H1 (cell line): ENCODE measurements at regions not wholly inside any gene's neighbourhood (a gene's known extent, or its start where the extent isn't known, plus 50 kb on each side); places are given as distances from the start of the nearest gene placed in this dataset.

Experiments used
- CTCF ChIA-PET: fragments of 300-600 bp; sonication (Branson Sonifier 250); formaldehyde crosslinking; loops from one replicate; lab custom pipeline; 2021; ENCODE audit not compliant: partially characterized antibody; lab: Charles Lee
- POLR2A ChIA-PET: fragments of 300-600 bp; sonication (Branson Sonifier 250); formaldehyde crosslinking; loops from one replicate; lab custom pipeline; 2021; ENCODE audit warnings: inconsistent platforms; ENCODE audit not compliant: partially characterized antibody; lab: Charles Lee
- DNase-seq, 2 experiments: peaks; one replicate each; pipeline versions ENCODE4 v3.0.0 to v3.0.0-alpha.2; 2010 to 2022; ENCODE audit warnings: low spot score in 2 of 2, low read depth in 1 of 2, mixed read lengths in 1 of 2
- FAIRE-seq: peaks from 2 replicates; lab custom pipeline; 2011; peaks lifted over from hg19 to GRCh38; lab: Jason Lieb, UNC
- H2AFZ ChIP-seq: 2 replicates; pipeline ENCODE4 v1.8.1; 2012; ENCODE audit warnings: low read length, inconsistent platforms
- H2AK5ac ChIP-seq: 2 replicates; pipeline ENCODE4 v1.6.1; 2013; ENCODE audit warnings: low read depth, low read length
- H2BK120ac ChIP-seq: replicated peaks from 2 replicates; pipeline ENCODE3; 2013; ENCODE audit warnings: low read depth, low read length, inconsistent platforms
- H2BK12ac ChIP-seq: 2 replicates; pipeline ENCODE4 v1.6.1; 2013; ENCODE audit warnings: low read depth, low read length
- H2BK15ac ChIP-seq: 2 replicates; pipeline ENCODE4 v1.6.1; 2013; ENCODE audit warnings: low read length
- H2BK20ac ChIP-seq: 2 replicates; pipeline ENCODE4 v1.6.1; 2013; ENCODE audit warnings: low read length
- H2BK5ac ChIP-seq: 2 replicates; pipeline ENCODE4 v1.6.1; 2013; ENCODE audit warnings: low read depth, low read length
- H3K14ac ChIP-seq: 2 replicates; pipeline ENCODE4 v1.6.1; 2013; ENCODE audit warnings: inconsistent platforms; ENCODE audit not compliant: insufficient read length
- H3K18ac ChIP-seq: 2 replicates; pipeline ENCODE4 v1.6.1; 2013; ENCODE audit warnings: low read length; ENCODE audit errors: extremely low read depth
- H3K23ac ChIP-seq: 2 replicates; pipeline ENCODE4 v1.6.1; 2013; ENCODE audit warnings: inconsistent platforms; ENCODE audit not compliant: insufficient read length
- H3K23me2 ChIP-seq: 2 replicates; pipeline ENCODE4 v1.6.1; 2013; ENCODE audit warnings: low read depth, low read length
- H3K27ac ChIP-seq: 2 replicates; pipeline ENCODE4 v1.6.1; 2011; ENCODE audit warnings: low read depth, low read length, inconsistent platforms
- H3K27me3 ChIP-seq, 4 experiments: replicated peaks in 1 of 4; 1 replicate in 1 of 4; 2 replicates in 3 of 4; pipeline versions ENCODE4 v1.6.1 to v1.8.1; 2011 to 2013; ENCODE audit warnings: low read length in 3 of 4, mild to moderate bottlenecking in 3 of 4, inconsistent platforms in 2 of 4, mixed read lengths in 2 of 4, moderate library complexity in 1 of 4; ENCODE audit not compliant: control insufficient read depth in 3 of 4, insufficient read depth in 3 of 4; ENCODE audit errors: extremely low read depth in 1 of 4
- H3K36me3 ChIP-seq, 4 experiments: 2 replicates each; pipeline versions ENCODE4 v1.6.1 to v1.8.1; 2011 to 2013; ENCODE audit warnings: mild to moderate bottlenecking in 4 of 4, low read length in 3 of 4, moderate library complexity in 2 of 4, control low read depth in 1 of 4, inconsistent platforms in 1 of 4; ENCODE audit not compliant: insufficient read depth in 4 of 4, control insufficient read depth in 2 of 4
- H3K4ac ChIP-seq: replicated peaks from 2 replicates; pipeline ENCODE3; 2013; ENCODE audit warnings: low read length, low read depth, mixed read lengths, inconsistent platforms; ENCODE audit not compliant: insufficient read length
- H3K4me1 ChIP-seq, 4 experiments: replicated peaks in 1 of 4; 1 replicate in 1 of 4; 2 replicates in 3 of 4; pipeline versions ENCODE4 v1.6.1 to v1.8.1; 2011 to 2013; ENCODE audit warnings: low read length in 3 of 4, inconsistent platforms in 2 of 4, mixed read lengths in 1 of 4; ENCODE audit not compliant: insufficient read depth in 4 of 4, control insufficient read depth in 3 of 4
- H3K4me2 ChIP-seq, 2 experiments: 2 replicates each; pipeline versions ENCODE4 v1.6.1 to v1.8.1; 2011 to 2013; ENCODE audit warnings: low read depth in 2 of 2, low read length in 2 of 2, control low read depth in 1 of 2, inconsistent platforms in 1 of 2, mild to moderate bottlenecking in 1 of 2; ENCODE audit not compliant: insufficient read depth in 1 of 2
- H3K4me3 ChIP-seq, 4 experiments: fragments of 200-600, 300-600 bp in 1 of 4; sonication (generic), shearing (Covaris generic), sonication (Bioruptor Twin) in 1 of 4; 2 replicates each; pipeline versions ENCODE4 v1.5.1 to v1.8.1; 2011 to 2016; ENCODE audit warnings: low read length in 4 of 4, low read depth in 3 of 4, control low read depth in 2 of 4, inconsistent platforms in 2 of 4, mild to moderate bottlenecking in 2 of 4, mixed read lengths in 1 of 4, moderate library complexity in 1 of 4; ENCODE audit not compliant: insufficient read depth in 2 of 4; ENCODE audit errors: extremely low read depth in 1 of 4
- H3K56ac ChIP-seq: replicated peaks from 2 replicates; pipeline ENCODE3; 2013; ENCODE audit warnings: low read depth, mild to moderate bottlenecking, mixed read lengths, low read length, inconsistent platforms; ENCODE audit not compliant: insufficient read length
- H3K79me1 ChIP-seq: 2 replicates; pipeline ENCODE4 v1.6.1; 2013; ENCODE audit warnings: low read depth, low read length, control low read depth
- H3K79me2 ChIP-seq, 2 experiments: 2 replicates each; pipeline versions ENCODE4 v1.6.1 to v1.8.1; 2012 to 2013; ENCODE audit warnings: low read length in 2 of 2, mild to moderate bottlenecking in 2 of 2, inconsistent platforms in 1 of 2; ENCODE audit not compliant: insufficient read depth in 2 of 2, control insufficient read depth in 1 of 2
- H3K9ac ChIP-seq, 4 experiments: replicated peaks in 1 of 4; 1 replicate in 1 of 4; 2 replicates in 3 of 4; pipeline versions ENCODE4 v1.6.1 to v1.8.1; 2011 to 2013; ENCODE audit warnings: low read depth in 3 of 4, low read length in 3 of 4, control low read depth in 2 of 4, mild to moderate bottlenecking in 2 of 4, moderate library complexity in 2 of 4, inconsistent platforms in 1 of 4; ENCODE audit errors: extremely low read depth in 1 of 4
- H3K9me3 ChIP-seq, 2 experiments: 2 replicates each; pipeline versions ENCODE4 v1.6.1 to v1.8.1; 2012 to 2013; ENCODE audit warnings: mild to moderate bottlenecking in 2 of 2, moderate library complexity in 2 of 2, control low read depth in 1 of 2, inconsistent platforms in 1 of 2, low read depth in 1 of 2, low read length in 1 of 2, mixed read lengths in 1 of 2; ENCODE audit not compliant: insufficient read depth in 2 of 2
- H4K20me1 ChIP-seq, 2 experiments: replicated peaks in 1 of 2; 2 replicates each; pipeline versions ENCODE3 to v1.8.1; 2011 to 2013; ENCODE audit warnings: inconsistent platforms in 2 of 2, low read length in 2 of 2, mild to moderate bottlenecking in 1 of 2; ENCODE audit not compliant: insufficient read depth in 2 of 2, control insufficient read depth in 1 of 2
- H4K5ac ChIP-seq: 2 replicates; pipeline ENCODE4 v1.6.1; 2013; ENCODE audit warnings: low read length, low read depth, mixed read lengths, inconsistent platforms; ENCODE audit not compliant: insufficient read length
- H4K8ac ChIP-seq: 2 replicates; pipeline ENCODE4 v1.8.0; 2013; ENCODE audit warnings: mild to moderate bottlenecking, moderate library complexity, low read length, inconsistent platforms; ENCODE audit not compliant: insufficient read depth; ENCODE audit errors: extremely low read depth
- H4K91ac ChIP-seq: replicated peaks from 2 replicates; pipeline ENCODE3; 2013; ENCODE audit warnings: low read length, mixed read lengths, inconsistent platforms; ENCODE audit not compliant: insufficient read length
- ASH2L ChIP-seq: fragments of 200-600, 300-600 bp; sonication (generic); IDR thresholded peaks from one replicate; pipeline ENCODE4 v1.7.1; 2017; ENCODE audit warnings: low read length
- CBX5 ChIP-seq: fragments of 300-800, 300-1000 bp; sonication (generic); IDR thresholded peaks from 2 replicates; pipeline ENCODE4 v1.7.1; 2016; ENCODE audit warnings: antibody characterized with exemption, low read length, low read depth
- POLR2A ChIP-seq, 2 experiments: IDR thresholded peaks; 1 replicate in 1 of 2; 2 replicates in 1 of 2; pipeline ENCODE4 v1.6.1; 2011; ENCODE audit warnings: low read depth in 2 of 2, low read length in 2 of 2, mild to moderate bottlenecking in 2 of 2; ENCODE audit errors: control extremely low read depth in 1 of 2
- SAP30 ChIP-seq: fragments of 300-600 bp; sonication (generic); IDR thresholded peaks from 2 replicates; pipeline ENCODE4 v1.7.1; 2012; ENCODE audit warnings: low read length, moderate library complexity, mild to moderate bottlenecking, inconsistent platforms; ENCODE audit not compliant: insufficient read depth, insufficient replicate concordance
- SP1 ChIP-seq: IDR thresholded peaks from 2 replicates; pipeline ENCODE4 v1.6.1; 2011; ENCODE audit warnings: low read depth, low read length
- WGBS, 2 experiments: shearing (Covaris generic) in 1 of 2; methylation state at CpG; one replicate each; pipeline versions ENCODE4 v1.1.6 to v1.1.7; 2013 to 2015; ENCODE audit warnings: low lambda C conversion rate in 2 of 2, mixed read lengths in 2 of 2, inconsistent platforms in 1 of 2, low coverage in 1 of 2, missing lambda C conversion rate in 1 of 2; ENCODE audit not compliant: insufficient replicate concordance in 2 of 2, insufficient coverage in 1 of 2, insufficient read length in 1 of 2; ENCODE audit errors: extremely low coverage in 1 of 2, missing lambda C conversion rate in 1 of 2; 5-methylcytosine and 5-hydroxymethylcytosine counted together

- TF ChIP-seq POLR2A (IDR thresholded peaks at IDR 0.05; ENCODE audit: control extremely low read depth in 1 of 2, low read depth in 2 of 2, low read length in 2 of 2) (no peak), ASH2L (no peak), SAP30 (no peak), SP1 (no peak), CBX5 (no peak)
- DNase-seq (no peak), FAIRE-seq (no peak)
- H3K4ac ChIP-seq, result no peak overlapping the region
- no peak overlapping the region for H2AK5ac ChIP-seq
- H2BK20ac ChIP-seq, result no peak overlapping the region
- no peak overlapping the region for H3K4me3 ChIP-seq
- H4K91ac ChIP-seq, result no peak overlapping the region
- no peak overlapping the region for H2BK120ac ChIP-seq
- no peaks in the 10 kb centered on the region for H4K20me1 ChIP-seq
- no peaks in the 10 kb centered on the region for H3K79me2 ChIP-seq
- no peak overlapping the region for H4K8ac ChIP-seq
- H4K5ac ChIP-seq, result no peak overlapping the region
- CTCF ChIA-PET, result no interaction called here
- no peak overlapping the region for H3K56ac ChIP-seq
- H3K27ac ChIP-seq, result no peak overlapping the region
- no peak overlapping the region for H2BK12ac ChIP-seq
- H3K14ac ChIP-seq, result no peak overlapping the region
- H3K4me2 ChIP-seq, result no peak overlapping the region
- H3K79me1 ChIP-seq, result no peaks in the 10 kb centered on the region
- POLR2A ChIA-PET, result interaction anchor here (0.5 kb wide), 1 partner anchor 460 kb away, joined by 3 read pairs; no protein-coding TSS in a partner anchor
- H3K18ac ChIP-seq, result no peak overlapping the region
- H3K4me1 ChIP-seq, result no peaks in the 10 kb centered on the region
- H3K23ac ChIP-seq, result no peak overlapping the region
- no peak overlapping the region for H2BK15ac ChIP-seq
- no peak overlapping the region for H2BK5ac ChIP-seq
- no peak overlapping the region for H3K9ac ChIP-seq
- 91% methylated on average over 3 of the region's 3 CpGs; no CpG with 5 or more reads in 1 of the 2 experiments for WGBS, 2 experiments
- H3K27me3 ChIP-seq, result no peaks in the 10 kb centered on the region
- H3K36me3 ChIP-seq, result no peaks in the 10 kb centered on the region
- peaks cover 0 to 2% of the 10 kb centered on the region in 2 experiments; a peak in 1 of 4 replicates for H3K9me3 ChIP-seq
- H3K23me2 ChIP-seq, result no peaks in the 10 kb centered on the region
- no peak overlapping the region for H2AFZ ChIP-seq
Measured at GRCh38 chr3:59265566-59265965, 215.7 kb upstream of the CFAP20DC start.
